HUES48 (cell line): ENCODE measurements at regions not wholly inside any gene's neighbourhood (a gene's known extent, or its start where the extent isn't known, plus 50 kb on each side); places are given as distances from the start of the nearest gene placed in this dataset.

Source experiments
- H3K27ac ChIP-seq: one replicate; pipeline ENCODE4 v1.7.0; 2013; ENCODE audit warnings: low read depth, low read length, inconsistent platforms
- H3K27me3 ChIP-seq: 2 replicates; pipeline ENCODE4 v1.6.1; 2013; ENCODE audit warnings: mild to moderate bottlenecking, low read length; ENCODE audit not compliant: control insufficient read depth, insufficient read depth
- H3K36me3 ChIP-seq: 2 replicates; pipeline ENCODE4 v1.6.1; 2013; ENCODE audit warnings: low read length; ENCODE audit not compliant: control insufficient read depth, insufficient read depth
- H3K4me1 ChIP-seq: 2 replicates; pipeline ENCODE4 v1.6.1; 2013; ENCODE audit warnings: mild to moderate bottlenecking, low read length; ENCODE audit not compliant: control insufficient read depth, insufficient read depth
- H3K4me3 ChIP-seq: 2 replicates; pipeline ENCODE4 v1.5.1; 2013; ENCODE audit warnings: mild to moderate bottlenecking, low read depth, low read length
- H3K9ac ChIP-seq: 2 replicates; pipeline ENCODE4 v1.6.1; 2013; ENCODE audit warnings: mild to moderate bottlenecking, low read depth, low read length, moderate library complexity
- H3K9me3 ChIP-seq: 2 replicates; pipeline ENCODE4 v1.6.1; 2013; ENCODE audit warnings: low read length; ENCODE audit not compliant: control insufficient read depth, insufficient read depth

DNA sequence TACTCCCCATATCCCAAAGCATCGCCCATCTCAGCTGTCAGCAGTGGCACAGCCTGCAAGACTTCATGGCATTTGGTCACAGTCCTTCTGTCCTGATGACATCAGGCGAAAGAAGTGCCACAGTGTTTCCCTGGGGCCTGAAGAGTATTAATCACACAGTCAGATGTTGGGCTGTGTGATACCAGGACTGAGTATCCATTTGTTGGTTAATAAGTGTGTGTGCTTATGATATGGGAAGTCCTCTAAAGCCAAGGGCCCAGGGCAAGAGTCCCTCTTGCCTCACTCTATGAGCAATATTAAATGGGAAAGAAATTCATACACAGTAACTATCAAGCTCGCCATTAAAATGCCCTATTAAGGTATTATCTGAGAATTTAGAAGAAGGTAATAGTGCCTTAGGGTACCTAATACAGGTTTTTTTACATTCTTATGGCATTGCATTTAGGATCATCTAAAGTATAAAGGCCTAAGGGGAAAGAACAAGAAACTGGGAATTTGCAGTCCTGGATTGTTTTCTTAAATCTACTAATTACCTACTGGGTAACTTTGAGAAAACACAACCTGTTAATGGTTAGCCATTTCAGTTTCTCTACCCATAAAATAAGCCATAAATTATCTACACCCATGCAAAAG is 204.1 kb upstream of the PREP start:
- H3K27ac ChIP-seq: no peak overlapping the region
- H3K9ac ChIP-seq: no peak overlapping the region
- no peak overlapping the region for H3K4me3 ChIP-seq
- no peaks in the 10 kb centered on the region for H3K27me3 ChIP-seq
- H3K9me3 ChIP-seq: no peaks in the 10 kb centered on the region
- H3K4me1 ChIP-seq: no peaks in the 10 kb centered on the region
- no peaks in the 10 kb centered on the region for H3K36me3 ChIP-seq

DNA sequence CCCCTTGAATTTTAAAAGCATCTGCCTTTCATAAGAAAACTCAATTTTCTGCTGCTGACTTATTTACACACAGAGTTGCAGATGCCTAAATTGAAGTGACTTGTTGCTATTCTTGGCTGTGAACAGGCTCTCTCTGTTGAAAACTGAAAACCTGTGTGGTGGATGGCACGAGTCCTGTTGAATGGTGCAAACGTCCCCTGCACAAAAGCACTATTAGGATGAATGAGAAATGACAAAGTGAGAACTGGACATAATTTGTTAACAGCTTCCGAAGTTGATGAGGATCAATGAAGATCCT is 201.7 kb upstream of the PREP start:
- Histone ChIP-seq H3K27ac (no peak overlapping the region), H3K9ac (no peak overlapping the region), H3K4me3 (no peak overlapping the region), H3K36me3 (no peaks in the 10 kb centered on the region), H3K27me3 (no peaks in the 10 kb centered on the region), H3K4me1 (peaks cover 12% of the 10 kb centered on the region), H3K9me3 (no peaks in the 10 kb centered on the region)

DNA sequence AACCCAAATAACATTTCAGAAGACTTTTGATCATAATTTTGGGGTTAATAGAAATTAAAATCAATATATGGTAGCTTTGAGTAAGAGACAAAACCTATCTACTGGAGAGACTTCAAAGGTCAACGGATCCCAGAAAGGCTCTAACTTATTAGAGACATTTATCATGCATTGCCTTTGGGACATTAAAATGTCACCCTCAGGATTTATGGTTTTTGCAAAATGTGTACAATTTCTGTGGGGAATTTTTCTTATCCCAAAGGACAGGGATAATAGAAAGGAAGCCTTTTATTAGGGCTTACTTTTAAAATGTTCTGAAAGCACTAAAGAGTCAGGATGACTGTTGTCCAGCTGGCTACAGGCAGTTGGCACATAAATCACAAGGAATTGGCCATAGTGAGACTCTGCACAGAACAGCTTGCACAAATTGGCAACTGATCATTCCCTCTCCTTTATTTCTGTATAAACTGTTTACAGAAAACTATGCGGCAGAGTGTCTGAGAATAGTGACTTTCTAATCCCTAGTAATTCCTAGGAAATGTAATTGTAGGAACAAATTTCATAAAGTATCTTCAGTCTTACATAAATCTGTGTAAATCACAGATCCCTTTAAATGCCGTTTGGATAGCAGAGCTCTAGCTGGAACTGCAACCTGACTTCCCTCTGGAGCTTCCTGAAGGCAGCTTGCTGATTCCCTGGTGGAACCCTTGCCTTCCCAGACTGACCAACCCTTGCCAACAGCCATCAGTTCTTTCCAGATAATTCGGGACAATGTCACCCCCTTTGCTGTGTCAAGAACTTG is 201.1 kb upstream of the PREP start:
- no peaks in the 10 kb centered on the region for H3K27me3 ChIP-seq
- no peak overlapping the region for H3K4me3 ChIP-seq
- no peak overlapping the region for H3K9ac ChIP-seq
- peaks cover 15% of the 10 kb centered on the region for H3K4me1 ChIP-seq
- no peaks in the 10 kb centered on the region for H3K36me3 ChIP-seq
- H3K27ac ChIP-seq: no peak overlapping the region
- H3K9me3 ChIP-seq: no peaks in the 10 kb centered on the region

DNA sequence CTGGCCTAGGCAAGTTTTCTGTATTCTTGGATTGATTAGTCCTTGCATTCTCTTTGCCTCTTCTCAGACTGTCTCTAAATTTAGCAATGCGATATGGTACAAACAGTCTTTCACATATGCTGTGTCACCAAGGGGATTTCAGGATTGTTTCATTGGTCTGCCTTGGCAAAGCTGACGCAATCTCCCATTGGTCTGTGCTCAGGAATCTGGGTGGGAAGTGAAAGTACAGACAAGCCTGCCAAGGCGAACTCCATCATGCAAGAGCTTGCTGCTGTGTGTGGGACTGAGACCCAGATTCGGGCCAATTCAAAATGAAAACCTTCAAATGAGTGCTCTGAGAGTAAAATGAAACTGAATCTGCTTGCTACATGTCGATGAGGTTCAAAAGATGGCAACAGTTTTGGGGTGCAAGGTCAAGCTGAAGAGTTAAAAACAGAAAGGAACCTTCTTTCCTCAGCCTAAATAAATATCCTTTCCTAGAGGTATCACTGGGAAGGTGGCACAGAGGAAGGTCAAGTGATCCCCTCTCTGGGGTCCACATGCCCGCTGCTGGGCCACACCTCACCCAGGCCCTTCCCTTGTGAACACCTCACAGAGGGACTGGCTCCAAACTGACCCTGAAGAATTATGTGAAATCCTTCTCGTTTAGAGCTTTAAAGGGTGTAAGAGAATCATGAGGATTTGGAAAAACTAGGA is 198.8 kb upstream of the PREP start:
- H3K9me3 ChIP-seq: no peaks in the 10 kb centered on the region
- no peak overlapping the region for H3K9ac ChIP-seq
- no peak overlapping the region for H3K27ac ChIP-seq
- no peaks in the 10 kb centered on the region for H3K27me3 ChIP-seq
- H3K36me3 ChIP-seq: no peaks in the 10 kb centered on the region
- no peak overlapping the region for H3K4me3 ChIP-seq
- peaks cover 15% of the 10 kb centered on the region for H3K4me1 ChIP-seq

DNA sequence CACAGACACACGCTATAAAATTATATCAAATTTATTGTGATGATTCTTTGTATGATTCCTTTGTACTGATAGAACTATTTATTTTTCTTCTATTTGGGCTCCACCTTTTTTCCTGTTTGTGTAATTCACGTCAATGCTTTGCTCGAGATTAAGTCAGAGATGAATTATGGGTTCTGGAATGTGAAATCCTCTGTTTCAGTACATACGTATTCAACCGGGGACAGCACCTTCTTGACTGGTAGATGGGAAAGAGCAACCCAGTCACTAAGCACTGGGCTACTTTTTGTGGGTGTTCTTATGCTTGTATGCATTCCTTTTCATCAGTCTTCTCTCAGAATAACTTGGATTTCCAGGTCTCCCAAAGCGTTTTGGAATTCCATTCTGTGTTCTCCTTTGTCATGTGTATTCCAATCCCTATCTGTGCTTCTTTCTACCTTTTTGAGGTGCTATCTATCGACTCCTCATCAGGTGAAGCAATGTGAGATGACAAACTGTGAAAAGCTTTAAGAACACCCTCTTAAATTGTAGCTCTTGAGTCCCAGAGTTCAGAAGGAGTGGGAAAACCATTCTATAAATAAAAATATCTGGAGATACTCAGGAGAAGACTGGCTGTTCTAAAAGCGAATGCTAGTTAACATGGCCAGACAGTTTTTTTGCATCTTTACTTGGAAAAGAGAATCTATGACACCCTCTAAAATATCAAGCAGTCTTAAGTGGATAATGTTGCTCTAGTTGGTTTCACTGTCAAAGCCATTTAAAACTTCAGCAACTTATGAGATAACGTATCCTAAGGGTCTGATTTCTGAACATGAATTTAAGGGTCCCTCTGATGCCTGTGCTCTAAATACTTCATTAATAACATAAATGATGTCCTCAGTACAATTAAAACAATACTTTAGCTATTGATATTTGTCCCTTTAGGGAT is 197.7 kb upstream of the PREP start:
- H3K4me1 ChIP-seq: peaks cover 19% of the 10 kb centered on the region
- H3K27ac ChIP-seq: no peak overlapping the region
- no peaks in the 10 kb centered on the region for H3K36me3 ChIP-seq
- no peaks in the 10 kb centered on the region for H3K9me3 ChIP-seq
- no peaks in the 10 kb centered on the region for H3K27me3 ChIP-seq
- no peak overlapping the region for H3K4me3 ChIP-seq
- H3K9ac ChIP-seq: no peak overlapping the region

DNA sequence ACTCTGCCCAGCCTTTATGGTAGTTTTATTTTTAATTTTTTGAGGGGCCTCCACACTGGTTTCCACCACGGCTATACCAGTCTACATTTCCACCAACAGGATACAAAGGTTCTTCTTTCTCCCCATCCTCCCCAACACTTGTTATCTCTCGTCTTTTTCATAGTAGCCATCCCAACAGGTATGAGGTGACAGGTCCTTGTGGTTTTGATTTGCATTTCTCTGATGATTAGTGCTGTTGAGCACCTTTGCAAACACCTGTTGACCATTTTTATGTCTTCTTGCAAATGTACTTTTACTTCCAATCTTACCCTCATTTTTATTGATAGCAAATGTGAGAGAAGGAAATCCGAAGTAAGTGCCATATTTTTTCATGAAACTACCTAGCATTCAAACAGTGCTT is 195.4 kb upstream of the PREP start:
- Histone ChIP-seq H3K4me3 (no peak overlapping the region), H3K36me3 (no peaks in the 10 kb centered on the region), H3K9me3 (no peaks in the 10 kb centered on the region), H3K27ac (no peak overlapping the region), H3K27me3 (no peaks in the 10 kb centered on the region), H3K4me1 (peaks cover 34% of the 10 kb centered on the region), H3K9ac (no peak overlapping the region)

DNA sequence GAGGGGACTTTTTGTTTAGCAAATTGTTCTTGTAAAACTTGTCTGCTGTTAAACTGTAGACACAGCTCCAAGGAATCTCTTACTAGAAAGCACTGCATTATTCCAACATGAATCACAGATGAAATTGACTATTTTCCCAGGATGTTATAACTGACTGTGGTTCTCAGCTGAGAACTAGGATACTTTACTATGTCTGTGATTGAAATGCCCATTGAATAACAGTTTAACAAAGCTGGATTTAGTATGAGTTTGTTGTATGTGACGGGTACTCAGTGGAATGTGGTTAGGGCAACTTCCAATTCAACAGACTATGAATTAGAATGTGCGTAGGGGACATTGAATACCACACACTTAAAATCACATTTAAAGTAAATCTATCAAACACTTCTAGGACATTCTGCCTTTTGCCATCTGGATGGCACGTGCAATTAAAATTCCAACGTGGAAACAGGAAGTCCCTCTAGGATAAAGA is 193.4 kb upstream of the PREP start:
- no peak overlapping the region for H3K4me3 ChIP-seq
- H3K36me3 ChIP-seq: no peaks in the 10 kb centered on the region
- peaks cover 37% of the 10 kb centered on the region for H3K4me1 ChIP-seq
- H3K9ac ChIP-seq: no peak overlapping the region; the same call in 1 of the 2 replicates
- H3K27me3 ChIP-seq: no peaks in the 10 kb centered on the region
- no peak overlapping the region for H3K27ac ChIP-seq
- H3K9me3 ChIP-seq: no peaks in the 10 kb centered on the region

DNA sequence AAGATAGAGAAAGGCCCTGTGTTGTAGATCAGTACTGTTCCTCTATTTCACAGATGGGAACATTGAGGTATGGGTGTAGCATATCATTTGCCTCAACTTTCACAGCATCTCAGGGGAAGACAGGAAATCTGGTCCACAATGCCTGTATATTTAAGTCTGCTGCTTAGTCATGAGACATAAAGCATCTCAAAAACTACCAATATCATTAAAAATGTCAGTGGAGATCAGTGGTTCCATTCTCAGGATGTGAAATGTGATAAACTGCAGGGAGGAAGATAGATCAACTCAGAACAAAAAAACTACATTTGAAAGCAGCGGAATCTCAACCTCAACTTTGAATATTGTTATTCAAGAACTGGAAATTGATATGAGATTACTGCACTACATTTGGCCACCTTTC is 192.9 kb upstream of the PREP start:
- Histone ChIP-seq H3K36me3 (no peaks in the 10 kb centered on the region), H3K9me3 (no peaks in the 10 kb centered on the region), H3K9ac (no peak overlapping the region; the same call in 1 of the 2 replicates), H3K27ac (no peak overlapping the region), H3K4me1 (peaks cover 37% of the 10 kb centered on the region), H3K27me3 (no peaks in the 10 kb centered on the region), H3K4me3 (no peak overlapping the region)

DNA sequence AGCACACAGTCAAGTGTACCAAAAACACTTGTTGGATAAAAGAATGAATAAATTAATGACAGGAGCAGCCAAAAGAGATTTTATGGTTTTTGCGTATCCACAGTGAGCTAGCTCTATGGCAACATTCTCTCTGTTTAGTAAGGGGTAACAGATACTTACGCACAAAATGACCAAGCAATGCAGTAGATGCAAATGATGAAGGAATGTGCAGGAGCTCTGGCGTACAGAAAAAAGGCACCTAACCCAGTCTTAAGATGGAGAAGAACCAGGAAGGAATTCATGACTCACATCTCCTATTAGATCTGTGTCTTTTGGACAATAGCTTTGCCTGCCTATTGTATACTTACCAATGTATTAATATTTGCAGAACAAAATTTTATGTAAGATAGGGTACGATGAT is 191.9 kb upstream of the PREP start:
- H3K27me3 ChIP-seq: no peaks in the 10 kb centered on the region
- H3K36me3 ChIP-seq: no peaks in the 10 kb centered on the region
- H3K27ac ChIP-seq: no peak overlapping the region
- H3K9ac ChIP-seq: no peak overlapping the region
- no peak overlapping the region for H3K4me3 ChIP-seq
- H3K9me3 ChIP-seq: no peaks in the 10 kb centered on the region
- H3K4me1 ChIP-seq: peaks cover 28% of the 10 kb centered on the region

DNA sequence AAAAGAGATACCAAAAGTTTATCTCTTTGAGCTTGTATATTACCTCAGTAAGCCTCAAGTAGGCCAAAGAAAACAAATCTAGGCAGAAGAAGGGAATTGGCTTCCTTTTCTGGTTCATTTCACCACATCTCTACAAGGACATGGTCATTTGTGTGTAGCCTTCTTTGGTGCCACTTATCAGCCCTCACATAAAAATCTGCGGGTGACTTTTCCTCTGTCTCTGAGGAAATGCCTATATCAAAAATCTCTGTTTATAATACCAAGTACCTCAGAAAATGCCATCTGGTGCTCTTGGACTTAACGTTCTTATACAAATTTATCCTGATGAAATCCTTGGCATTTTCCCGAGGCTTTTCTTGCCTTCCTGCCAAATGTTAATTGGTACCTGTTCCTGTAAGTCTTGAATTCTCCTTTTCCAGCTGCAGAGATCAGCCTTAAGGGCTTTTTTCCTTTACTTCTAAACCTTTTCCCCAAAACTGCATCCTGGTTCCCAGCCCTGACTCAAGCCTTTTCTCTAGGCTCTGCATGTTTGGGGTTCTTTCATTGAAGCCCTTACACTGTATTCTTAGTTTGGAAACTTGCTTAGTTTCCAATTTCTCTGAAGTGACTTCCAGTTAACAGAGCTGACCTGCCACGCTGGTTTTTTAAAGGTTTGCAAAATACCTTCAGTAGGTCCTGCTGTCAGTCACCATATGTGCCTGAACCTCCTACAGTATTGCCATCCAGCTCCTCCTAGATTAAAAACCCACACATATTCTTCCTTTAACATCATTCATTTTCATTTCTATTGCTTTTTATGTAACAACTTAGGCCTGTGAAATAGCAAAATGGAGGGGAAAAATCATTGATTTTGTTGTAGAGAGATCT is 191.2 kb upstream of the PREP start:
- Histone ChIP-seq H3K27ac (peak overlapping the region; percentile 86), H3K9me3 (no peaks in the 10 kb centered on the region), H3K9ac (no peak overlapping the region), H3K4me3 (no peak overlapping the region), H3K27me3 (no peaks in the 10 kb centered on the region), H3K4me1 (peaks cover 22% of the 10 kb centered on the region), H3K36me3 (no peaks in the 10 kb centered on the region)
